HG02981 (cell line): ENCODE measurements at regions not wholly inside any gene's neighbourhood (a gene's known extent, or its start where the extent isn't known, plus 50 kb on each side); places are given as distances from the start of the nearest gene placed in this dataset.

ENCODE experiments used
- ATAC-seq: cut with Tn5 transposase; IDR thresholded peaks from one replicate; pipeline ENCODE4 v1.9.1; 2021; ENCODE audit warnings: mild to moderate bottlenecking, moderate library complexity; ENCODE audit not compliant: unreplicated experiment

DNA sequence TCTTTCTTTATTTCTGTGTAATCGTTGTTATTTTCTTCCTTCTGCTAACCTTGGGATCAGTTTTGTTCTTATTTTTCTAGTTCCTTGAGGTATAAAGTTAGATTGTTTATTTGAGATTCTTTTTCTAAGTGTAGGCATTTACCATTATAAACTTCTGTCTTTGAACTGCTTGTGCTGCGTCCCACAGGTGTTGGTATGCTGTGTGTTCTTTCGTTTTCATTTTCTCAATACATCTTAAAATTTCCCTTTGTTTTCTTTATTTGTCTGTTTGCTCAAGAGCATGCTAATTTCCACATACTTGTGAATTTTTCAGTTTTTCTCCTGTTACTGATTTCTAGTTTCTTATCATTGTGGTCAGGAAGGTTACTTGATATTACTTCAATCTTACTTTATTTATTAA lies 873.8 kb upstream of the GCFC2 start:
- no peak for ATAC-seq

DNA sequence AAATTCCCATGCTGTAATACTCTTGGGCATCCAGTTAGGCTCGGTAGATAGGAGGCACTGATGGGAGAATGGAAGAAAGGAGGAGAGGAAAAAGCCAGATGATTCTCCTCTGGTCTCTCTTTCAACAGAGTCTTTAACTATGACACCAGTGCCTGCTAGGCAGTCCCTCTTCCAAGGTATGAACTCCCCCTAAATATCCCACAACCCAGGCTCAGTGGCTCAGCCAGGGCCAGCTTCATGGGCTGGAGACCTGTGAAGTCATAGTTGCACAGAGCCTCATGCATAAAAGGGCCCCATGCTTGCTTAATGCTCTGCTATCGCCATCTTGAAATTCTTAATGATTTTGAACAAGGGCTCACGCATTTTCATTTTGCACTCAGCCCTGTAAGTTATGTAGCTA lies 869.2 kb upstream of the GCFC2 start:
- ATAC-seq: no peak

DNA sequence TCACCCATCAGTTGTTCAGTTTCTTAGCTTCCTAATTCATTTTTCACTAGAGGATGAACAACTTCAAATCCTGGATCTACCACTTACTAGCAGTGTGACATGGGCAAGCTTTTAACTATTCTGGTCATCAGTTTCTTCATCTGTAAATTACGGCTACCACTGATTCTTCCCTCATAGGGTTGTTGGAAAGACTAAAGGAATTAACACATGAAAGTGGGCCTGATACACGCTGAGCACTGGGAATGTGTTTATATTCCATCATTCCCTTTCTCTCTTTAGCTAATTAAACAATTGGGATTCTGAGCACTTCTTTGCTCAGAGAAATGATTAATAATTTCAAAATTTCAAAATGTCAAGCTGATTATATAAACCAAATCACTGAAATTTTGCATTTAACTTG lies 862.3 kb upstream of the GCFC2 start:
- no peak for ATAC-seq

DNA sequence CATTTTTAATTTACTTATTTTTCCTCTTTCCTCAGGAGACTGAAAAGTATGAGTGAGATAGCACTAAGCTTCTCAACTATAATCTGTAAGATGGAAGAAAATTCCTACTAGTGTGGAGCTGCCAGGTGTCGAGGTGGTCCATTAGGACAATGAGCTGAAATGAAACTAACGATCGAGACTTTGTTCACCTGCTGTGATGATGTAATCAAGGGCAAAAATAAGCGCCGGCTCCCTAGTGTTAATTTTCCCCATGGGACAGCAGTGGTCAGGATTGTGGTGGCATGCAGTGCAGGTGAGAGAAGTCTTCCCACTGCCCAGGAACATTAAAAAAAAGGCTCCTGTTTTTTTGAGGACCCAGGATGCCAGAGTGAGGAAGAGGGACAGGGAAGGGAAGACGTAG lies 859.1 kb upstream of the GCFC2 start:
- no peak for ATAC-seq

- ATAC-seq: no peak
Measured at GRCh38 chr2:76567478-76567877, 856.8 kb upstream of the GCFC2 start.

GRCh38 chr2:76564734-76565133 lies 854.0 kb upstream of the GCFC2 start:
- ATAC-seq: no peak

DNA sequence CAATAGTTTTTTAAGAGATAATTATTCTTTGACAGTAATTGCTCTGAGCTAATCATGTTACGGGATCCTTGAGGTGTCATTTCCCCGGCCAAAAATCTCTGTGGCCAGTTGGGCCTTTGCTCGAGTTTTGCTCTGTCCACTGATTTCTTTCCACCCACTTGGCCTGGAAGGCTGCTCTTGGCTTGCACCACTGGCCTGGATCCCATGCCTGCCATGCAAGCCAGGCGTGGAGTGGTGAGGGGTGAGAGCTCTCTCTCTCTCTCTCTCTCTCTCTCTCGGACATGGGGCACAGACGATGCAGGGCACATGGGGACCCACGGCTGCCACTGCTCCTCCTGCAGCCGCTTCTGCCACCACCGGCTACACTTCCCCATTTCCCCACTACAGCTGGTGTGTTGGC lies 853.0 kb upstream of the GCFC2 start:
- ATAC-seq: no peak

GRCh38 chr2:76558157-76558556 lies 847.4 kb upstream of the GCFC2 start:
- no peak for ATAC-seq

GRCh38 chr2:76556018-76556417 lies 845.3 kb upstream of the GCFC2 start:
- no peak for ATAC-seq

GRCh38 chr2:76546207-76546606 lies 835.5 kb upstream of the GCFC2 start:
- no peak for ATAC-seq

- ATAC-seq: no peak
Measured at GRCh38 chr2:76544901-76545300, 834.2 kb upstream of the GCFC2 start.

DNA sequence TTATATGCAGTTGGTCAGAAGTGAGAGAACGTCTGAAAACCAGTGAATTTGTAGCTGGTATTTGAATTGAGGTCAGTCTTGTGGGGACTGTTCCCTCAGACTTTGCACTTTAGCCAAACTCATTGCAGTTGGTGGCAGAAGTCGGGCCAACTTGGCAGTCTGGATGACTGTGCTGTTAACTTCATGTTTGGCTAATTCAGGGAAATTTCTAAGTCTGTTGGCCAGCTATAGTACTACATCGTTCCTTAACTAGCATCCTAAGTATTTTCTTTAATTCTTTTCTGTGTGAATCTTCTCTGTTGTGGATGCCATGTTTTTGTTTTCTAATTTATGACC lies 806.8 kb upstream of the GCFC2 start:
- no peak for ATAC-seq

GRCh38 chr2:76516861-76517573 lies 806.3 kb upstream of the GCFC2 start:
- ATAC-seq: no peak

GRCh38 chr2:76512201-76512820 lies 801.6 kb upstream of the GCFC2 start:
- no peak for ATAC-seq

DNA sequence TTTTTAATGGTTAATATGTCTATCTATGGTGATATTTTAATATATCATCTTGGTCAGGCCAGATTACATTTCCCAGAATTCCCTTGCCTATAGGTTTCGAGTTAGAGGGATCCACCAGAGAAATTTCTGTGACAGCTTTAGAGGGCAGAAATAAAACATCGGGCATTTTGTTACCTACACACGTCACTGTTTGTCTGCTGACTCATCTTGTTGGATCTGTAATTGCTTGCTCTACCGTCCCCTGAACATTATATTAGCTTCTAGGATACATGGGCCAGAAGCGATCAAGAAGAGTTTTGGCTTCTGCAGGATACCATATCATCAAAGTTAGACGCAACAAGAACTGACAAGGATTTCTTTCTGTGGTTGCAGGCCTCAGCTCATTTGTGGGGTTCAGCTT lies 795.8 kb upstream of the GCFC2 start:
- no peak for ATAC-seq

DNA sequence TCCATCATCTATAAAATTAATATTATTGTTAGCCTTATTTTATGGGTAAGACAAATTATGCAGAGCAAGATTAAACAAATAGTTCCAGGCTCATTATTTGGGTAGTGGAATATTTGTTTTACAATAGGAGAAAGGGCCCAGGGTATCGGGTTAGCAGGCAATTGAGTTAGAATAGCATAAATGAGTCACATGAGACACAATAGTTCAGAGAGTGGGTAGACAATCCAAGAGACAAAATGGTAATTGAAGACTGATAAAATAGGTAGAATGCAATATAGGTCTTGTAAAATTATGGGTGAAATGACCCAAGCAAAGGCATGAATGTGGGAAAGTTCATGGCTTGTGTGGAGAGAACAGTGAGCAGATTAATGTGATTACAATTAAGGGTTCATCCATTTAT lies 790.9 kb upstream of the GCFC2 start:
- ATAC-seq: no peak

- no peak for ATAC-seq
Measured at GRCh38 chr2:76498360-76498759, 787.6 kb upstream of the GCFC2 start.

- ATAC-seq: no peak
Measured at GRCh38 chr2:76491503-76491902, 780.8 kb upstream of the GCFC2 start.

GRCh38 chr2:76478266-76479035 lies 767.7 kb upstream of the GCFC2 start:
- no peak for ATAC-seq

DNA sequence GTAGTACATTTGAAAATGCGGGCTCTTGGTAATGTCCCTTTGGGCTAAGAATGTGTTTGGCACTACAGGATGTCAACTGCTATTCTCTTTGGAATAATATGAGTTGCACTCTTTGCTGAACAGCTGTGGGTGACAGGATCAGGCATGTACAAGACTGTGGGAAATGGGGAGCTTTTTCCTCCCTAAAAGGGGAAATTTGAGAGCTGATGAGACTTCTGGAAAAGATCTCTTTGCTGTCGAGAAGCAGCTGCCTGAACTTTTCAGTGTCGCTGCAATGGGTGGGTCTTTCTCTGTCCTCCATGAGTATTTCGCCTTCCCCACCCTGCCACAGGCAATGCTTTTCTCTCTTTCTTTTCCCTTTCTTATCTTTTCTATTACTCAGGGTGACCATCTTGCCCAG lies 762.2 kb upstream of the GCFC2 start:
- ATAC-seq: no peak

DNA sequence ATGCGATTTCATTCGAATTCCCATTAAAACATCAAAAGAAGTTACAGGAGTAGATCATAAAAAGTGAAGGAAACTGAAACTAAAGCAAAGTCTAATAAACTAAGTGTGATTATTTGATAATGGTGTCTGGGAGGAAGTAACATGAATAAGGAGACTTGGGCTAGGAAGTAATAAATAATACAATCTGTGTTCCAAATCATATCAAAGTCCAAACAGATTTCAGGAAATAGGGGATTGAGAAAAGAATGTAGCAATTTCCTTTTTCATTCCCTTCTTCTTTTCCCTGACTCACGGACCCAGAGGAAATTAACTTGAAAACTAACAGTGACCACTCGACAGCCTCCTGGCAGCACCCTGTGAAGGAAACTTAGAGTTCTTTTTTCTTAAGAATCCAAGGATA lies 758.4 kb upstream of the GCFC2 start:
- no peak for ATAC-seq

- no peak for ATAC-seq
Measured at GRCh38 chr2:76467326-76467725, 756.6 kb upstream of the GCFC2 start.
